Activated naive CD8-positive, alpha-beta T cell (primary cell): ENCODE measurements at regions not wholly inside any gene's neighbourhood (a gene's known extent, or its start where the extent isn't known, plus 50 kb on each side); places are given as distances from the start of the nearest gene placed in this dataset.

Source experiments
- H3K27ac Mint-ChIP-seq: one replicate; pipeline ENCODE4 v1.8.0; 2021; ENCODE audit warnings: mixed read lengths
- H3K27me3 Mint-ChIP-seq: one replicate; pipeline ENCODE4 v1.8.0; 2021; ENCODE audit warnings: mixed read lengths
- H3K36me3 Mint-ChIP-seq: one replicate; pipeline ENCODE4 v1.8.0; 2021; ENCODE audit warnings: mixed read lengths
- H3K4me1 Mint-ChIP-seq: one replicate; pipeline ENCODE4 v1.8.0; 2021; ENCODE audit warnings: low read depth, mixed read lengths
- H3K4me3 Mint-ChIP-seq: one replicate; pipeline ENCODE4 v1.8.0; 2021; ENCODE audit warnings: mild to moderate bottlenecking, mixed read lengths
- H3K9me3 Mint-ChIP-seq: one replicate; pipeline ENCODE4 v1.8.0; 2021; ENCODE audit warnings: low read depth, mixed read lengths

DNA sequence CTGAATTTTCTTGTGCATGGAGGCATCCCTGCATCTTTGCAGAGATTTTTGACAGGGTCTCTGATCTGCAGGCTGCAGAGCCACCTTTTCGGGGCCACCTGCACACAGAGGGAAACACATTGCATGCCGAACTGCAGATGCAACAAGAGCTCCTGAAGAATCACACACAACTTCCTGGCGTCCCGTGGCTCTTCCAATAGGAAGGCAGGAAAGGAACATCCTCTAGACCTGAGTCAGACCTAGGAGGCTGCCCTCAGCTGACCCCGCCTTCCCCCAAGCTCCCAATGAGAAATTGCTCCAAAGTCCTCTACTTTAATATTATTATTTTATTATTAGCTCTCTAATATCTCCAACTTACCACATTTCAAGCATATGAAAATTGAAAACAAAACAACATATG is 213.2 kb upstream of the ARRDC4 start:
- Mint-ChIP-seq H3K27me3 (peaks cover 3% of the 10 kb centered on the region), H3K4me1 (no peaks in the 10 kb centered on the region), H3K4me3 (no peak overlapping the region), H3K9me3 (no peaks in the 10 kb centered on the region), H3K27ac (no peak overlapping the region), H3K36me3 (no peaks in the 10 kb centered on the region)

DNA sequence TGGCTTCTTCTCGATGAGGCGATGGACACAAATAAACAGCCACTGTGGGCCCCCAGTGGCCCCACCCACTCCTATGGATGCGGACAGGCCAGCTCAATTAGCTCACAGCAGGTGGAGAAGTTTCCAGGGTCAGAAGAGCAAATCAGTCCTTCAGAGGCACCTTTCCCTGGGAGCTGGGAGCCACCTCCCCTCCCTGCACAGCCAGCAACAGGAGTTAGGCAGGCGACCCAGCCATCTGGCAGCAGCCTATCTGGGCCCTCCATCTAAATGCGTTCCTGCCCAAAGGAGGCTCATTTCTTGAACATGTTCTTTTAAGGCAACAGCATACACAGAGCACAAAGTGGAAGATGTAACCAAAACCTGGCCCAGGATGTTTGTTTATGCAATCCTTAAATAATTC is 211.9 kb upstream of the ARRDC4 start:
- Mint-ChIP-seq H3K4me3 (no peak overlapping the region), H3K4me1 (no peaks in the 10 kb centered on the region), H3K27me3 (peaks cover 3% of the 10 kb centered on the region), H3K9me3 (no peaks in the 10 kb centered on the region), H3K36me3 (no peaks in the 10 kb centered on the region), H3K27ac (no peak overlapping the region)

DNA sequence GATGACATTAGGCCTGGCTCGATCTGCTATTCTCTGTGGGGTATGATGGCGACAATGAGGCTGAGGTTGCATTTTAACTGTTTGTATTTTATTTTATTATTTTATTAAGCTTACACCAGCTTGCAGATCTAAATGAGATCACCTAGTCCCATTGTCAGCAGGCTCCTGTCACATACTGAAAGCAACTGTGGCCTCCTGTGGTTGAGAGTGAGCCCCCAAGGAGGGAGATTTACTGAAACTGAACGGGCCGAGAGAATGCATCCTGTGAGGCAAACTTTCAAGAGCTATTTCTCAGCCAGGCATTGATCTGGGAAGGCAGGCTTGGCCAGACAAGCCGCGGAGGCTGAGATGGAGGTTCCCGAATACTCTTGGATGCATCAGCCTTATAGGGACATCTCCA is 210.4 kb upstream of the ARRDC4 start:
- Mint-ChIP-seq H3K4me1 (no peaks in the 10 kb centered on the region), H3K27ac (no peak overlapping the region), H3K27me3 (peaks cover 3% of the 10 kb centered on the region), H3K9me3 (no peaks in the 10 kb centered on the region), H3K4me3 (no peak overlapping the region), H3K36me3 (no peaks in the 10 kb centered on the region)

DNA sequence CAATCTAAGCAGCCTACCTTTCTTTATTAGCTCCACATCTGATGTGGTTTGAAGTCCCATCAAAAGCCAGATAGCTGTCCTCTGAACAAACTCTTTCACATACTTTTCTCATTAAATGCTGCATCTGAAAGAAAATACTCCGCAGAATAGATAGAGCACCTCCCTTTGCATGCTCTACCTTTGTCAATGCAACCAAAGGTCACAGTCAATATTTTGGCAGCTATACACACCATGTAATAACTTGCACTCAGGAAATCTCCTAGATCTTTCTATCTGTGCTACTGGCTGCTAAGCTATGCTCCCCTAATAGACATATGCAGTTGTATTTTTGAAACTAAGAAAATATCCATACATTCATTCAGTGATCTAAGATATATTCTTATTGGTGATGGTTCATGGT is 204.8 kb upstream of the ARRDC4 start:
- Mint-ChIP-seq H3K36me3 (no peaks in the 10 kb centered on the region), H3K27ac (no peak overlapping the region), H3K9me3 (no peaks in the 10 kb centered on the region), H3K4me3 (no peak overlapping the region), H3K27me3 (peaks cover 5% of the 10 kb centered on the region), H3K4me1 (no peaks in the 10 kb centered on the region)

DNA sequence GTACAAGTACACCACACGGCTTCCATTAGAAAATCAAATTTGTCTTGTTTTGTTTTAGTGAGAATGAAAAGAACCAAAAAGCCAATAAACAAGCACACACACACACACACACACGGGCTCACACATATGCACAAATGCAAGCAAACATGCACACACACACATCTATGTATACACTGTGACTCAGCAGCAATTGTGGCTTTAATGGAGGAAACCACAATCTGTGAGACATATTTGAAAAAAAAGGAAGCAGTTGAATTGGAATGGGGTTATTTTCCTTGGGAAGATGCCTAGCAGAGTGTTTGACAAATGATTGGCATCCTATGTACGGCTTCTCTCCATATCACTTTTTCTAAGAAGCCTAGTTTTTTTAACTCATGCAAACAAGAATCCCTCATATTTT is 201.1 kb upstream of the ARRDC4 start:
- no peak overlapping the region for H3K4me3 Mint-ChIP-seq
- H3K9me3 Mint-ChIP-seq: no peaks in the 10 kb centered on the region
- H3K4me1 Mint-ChIP-seq: no peaks in the 10 kb centered on the region
- peaks cover 5% of the 10 kb centered on the region for H3K27me3 Mint-ChIP-seq
- no peaks in the 10 kb centered on the region for H3K36me3 Mint-ChIP-seq
- H3K27ac Mint-ChIP-seq: no peak overlapping the region

DNA sequence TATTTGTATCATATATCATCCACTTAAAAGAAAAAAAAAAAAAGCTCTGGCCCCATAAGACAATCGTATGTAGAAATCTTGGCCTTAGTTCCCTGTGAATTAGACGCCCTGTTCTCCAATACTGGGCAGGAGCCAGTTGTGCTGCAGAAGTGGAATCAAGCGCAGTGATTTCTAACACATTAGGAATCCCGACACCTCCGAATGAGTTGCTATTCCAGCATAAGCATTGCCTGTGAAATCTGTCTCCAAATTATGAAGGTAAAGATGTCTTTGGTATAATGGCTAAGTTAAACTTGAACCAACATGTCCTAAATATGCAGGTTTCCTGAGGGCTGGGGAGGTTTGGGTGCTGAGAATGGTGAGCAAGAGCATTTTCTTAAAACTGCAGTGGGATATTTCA is 199.4 kb upstream of the ARRDC4 start:
- Mint-ChIP-seq H3K36me3 (no peaks in the 10 kb centered on the region), H3K27ac (no peak overlapping the region), H3K4me3 (no peak overlapping the region), H3K4me1 (no peaks in the 10 kb centered on the region), H3K27me3 (peaks cover 6% of the 10 kb centered on the region), H3K9me3 (no peaks in the 10 kb centered on the region)

DNA sequence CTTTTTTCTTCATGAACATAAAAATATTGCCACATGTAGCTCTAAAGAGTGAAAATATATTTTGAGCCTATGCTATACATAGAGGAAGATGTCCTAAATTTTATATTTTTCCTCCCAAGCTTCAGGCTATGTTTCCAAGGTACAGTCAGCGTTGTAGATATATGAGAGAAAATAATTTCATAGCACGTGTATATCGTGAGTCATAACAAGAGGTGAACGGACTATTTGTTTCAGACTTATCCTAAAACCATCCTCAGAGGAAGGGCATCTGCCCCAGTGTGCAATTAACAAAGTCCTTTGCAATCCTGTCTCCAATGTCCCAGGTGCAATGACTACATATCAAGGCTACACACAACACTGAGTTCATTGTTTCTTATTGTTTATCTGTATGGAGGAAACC is 177.3 kb upstream of the ARRDC4 start:
- Mint-ChIP-seq H3K4me3 (no peak overlapping the region), H3K4me1 (no peaks in the 10 kb centered on the region), H3K27ac (no peak overlapping the region), H3K27me3 (no peaks in the 10 kb centered on the region), H3K36me3 (no peaks in the 10 kb centered on the region), H3K9me3 (no peaks in the 10 kb centered on the region)

DNA sequence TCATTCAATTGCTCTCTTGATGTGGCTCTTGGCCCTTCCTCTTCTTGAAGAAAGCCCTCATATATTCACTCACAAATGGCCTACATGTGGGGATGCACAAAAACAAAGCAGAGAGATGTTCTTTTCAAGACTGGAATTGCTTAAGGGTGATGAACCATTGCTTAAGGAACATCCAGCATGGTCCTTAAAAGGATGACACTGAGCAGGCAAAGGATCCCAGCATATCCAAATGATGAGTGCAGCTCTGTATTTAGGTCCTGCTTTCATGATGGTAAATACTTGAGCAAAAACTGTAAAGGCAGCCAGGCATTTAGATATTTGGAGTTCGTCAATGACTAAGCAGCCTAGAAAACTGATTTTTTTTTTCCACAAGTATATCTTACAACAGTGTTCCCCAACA is 173.8 kb upstream of the ARRDC4 start:
- Mint-ChIP-seq H3K4me1 (no peaks in the 10 kb centered on the region), H3K27me3 (peaks cover 1% of the 10 kb centered on the region), H3K4me3 (no peak overlapping the region), H3K36me3 (no peaks in the 10 kb centered on the region), H3K9me3 (no peaks in the 10 kb centered on the region), H3K27ac (no peak overlapping the region)

DNA sequence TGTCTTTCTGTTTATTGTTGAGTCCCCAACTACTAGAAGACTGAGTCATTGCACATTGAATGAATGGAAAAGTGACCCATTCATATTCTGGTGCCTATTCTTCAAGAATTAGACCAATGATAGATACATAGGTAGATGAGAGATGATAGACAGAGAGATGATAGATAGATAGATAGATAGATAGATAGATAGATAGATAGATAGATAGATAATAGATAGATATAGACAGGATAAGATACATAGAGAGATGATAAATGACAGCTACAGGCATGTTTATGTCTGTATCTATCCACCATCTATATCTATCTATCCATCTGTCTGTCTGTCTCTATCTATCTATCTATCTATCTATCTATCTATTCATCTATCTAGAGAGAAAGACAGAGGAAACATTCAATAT is 170.3 kb upstream of the ARRDC4 start:
- peaks cover 1% of the 10 kb centered on the region for H3K27me3 Mint-ChIP-seq
- H3K4me3 Mint-ChIP-seq: no peak overlapping the region
- H3K36me3 Mint-ChIP-seq: no peaks in the 10 kb centered on the region
- H3K9me3 Mint-ChIP-seq: no peaks in the 10 kb centered on the region
- H3K4me1 Mint-ChIP-seq: no peaks in the 10 kb centered on the region
- no peak overlapping the region for H3K27ac Mint-ChIP-seq

DNA sequence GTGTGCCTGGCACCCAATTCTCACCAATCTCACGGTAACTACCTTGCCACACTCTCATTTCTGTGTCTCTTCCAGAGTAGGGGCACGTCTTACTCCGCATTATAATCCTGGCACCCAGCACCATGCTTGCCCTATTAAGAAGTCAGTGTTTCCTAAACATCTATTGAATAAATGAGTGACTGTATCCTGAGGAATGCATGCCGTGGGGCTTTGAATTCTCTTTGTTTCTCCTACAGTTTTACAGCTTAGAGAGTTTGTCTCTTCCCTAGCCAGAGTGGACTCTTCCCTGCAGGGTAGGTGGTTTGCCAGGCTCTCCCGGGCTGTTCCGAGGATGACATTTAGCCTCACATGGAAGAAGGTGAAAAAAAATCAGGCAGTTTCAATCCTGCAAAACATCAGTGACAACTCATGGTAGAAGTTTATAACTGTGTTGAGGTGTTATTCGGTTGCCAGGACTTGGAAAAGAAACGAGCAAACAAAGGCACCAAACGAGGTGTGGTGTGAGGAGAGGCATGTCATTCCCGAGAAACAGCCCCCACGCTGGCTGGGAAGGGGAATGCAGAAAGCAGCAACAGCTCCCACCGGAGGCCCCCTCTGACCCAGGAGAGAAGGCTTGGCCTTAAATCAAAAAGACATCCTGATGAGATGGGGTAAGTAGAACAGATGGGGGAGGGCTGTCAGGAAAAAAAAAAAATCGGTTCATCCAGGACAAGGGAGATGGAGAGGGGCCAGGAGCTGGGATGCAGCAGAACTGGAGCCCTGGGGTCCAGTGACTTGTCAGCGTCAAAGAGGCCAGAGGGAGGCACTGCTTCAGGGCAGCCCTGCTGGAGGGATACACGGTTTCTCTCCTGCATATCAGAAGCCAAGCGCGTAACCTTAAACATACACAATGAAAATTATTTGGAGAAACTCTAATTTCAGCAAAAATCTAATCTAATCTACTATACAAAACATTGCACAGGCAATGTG is 168.4 kb upstream of the ARRDC4 start:
- no peak overlapping the region for H3K27ac Mint-ChIP-seq
- H3K9me3 Mint-ChIP-seq: no peaks in the 10 kb centered on the region
- peaks cover 1% of the 10 kb centered on the region for H3K27me3 Mint-ChIP-seq
- no peaks in the 10 kb centered on the region for H3K4me1 Mint-ChIP-seq
- no peak overlapping the region for H3K4me3 Mint-ChIP-seq
- H3K36me3 Mint-ChIP-seq: no peaks in the 10 kb centered on the region

DNA sequence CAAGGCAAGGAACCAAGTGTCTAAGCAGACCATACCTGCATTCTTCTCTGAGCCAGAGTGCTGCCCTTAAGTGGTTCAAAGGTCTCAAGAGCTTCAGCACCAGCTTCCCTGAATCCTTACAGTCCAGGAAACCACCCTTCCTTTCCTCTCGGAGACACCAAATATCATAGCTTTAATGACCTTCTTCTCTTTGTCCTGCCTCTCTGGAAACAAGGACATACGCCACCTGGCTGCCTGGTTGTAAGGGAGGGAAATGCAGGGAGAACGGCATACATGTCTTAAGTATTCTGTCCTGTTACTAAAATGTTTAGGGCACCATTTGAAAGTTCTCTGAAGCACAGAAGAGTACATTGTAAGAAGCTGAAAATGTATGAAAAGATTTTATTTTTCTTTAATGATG is 155.6 kb upstream of the ARRDC4 start:
- Mint-ChIP-seq H3K27ac (no peak overlapping the region), H3K36me3 (no peaks in the 10 kb centered on the region), H3K9me3 (no peaks in the 10 kb centered on the region), H3K4me1 (no peaks in the 10 kb centered on the region), H3K27me3 (peaks cover 1% of the 10 kb centered on the region), H3K4me3 (no peak overlapping the region)

DNA sequence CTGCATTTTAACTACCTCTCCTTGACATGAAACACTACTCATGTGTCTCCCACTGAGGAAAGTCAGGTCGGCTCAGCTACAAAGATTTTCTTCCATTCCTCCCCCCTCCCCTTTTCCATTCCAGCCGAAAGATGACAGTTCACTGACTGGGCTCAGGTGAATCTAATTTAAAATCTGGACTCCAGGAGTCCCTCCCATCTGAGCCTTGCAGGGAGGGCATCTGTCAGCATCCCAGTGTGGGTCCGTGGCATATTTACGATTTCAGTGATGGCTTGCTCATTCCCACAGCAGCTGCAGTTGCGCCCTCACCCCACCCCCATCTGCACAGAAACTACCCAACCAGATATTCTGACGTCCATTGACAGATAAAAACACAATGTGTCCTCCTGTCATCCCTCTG is 153.7 kb upstream of the ARRDC4 start:
- no peaks in the 10 kb centered on the region for H3K36me3 Mint-ChIP-seq
- H3K4me3 Mint-ChIP-seq: no peak overlapping the region
- H3K27me3 Mint-ChIP-seq: peaks cover 1% of the 10 kb centered on the region
- H3K27ac Mint-ChIP-seq: no peak overlapping the region
- no peaks in the 10 kb centered on the region for H3K9me3 Mint-ChIP-seq
- H3K4me1 Mint-ChIP-seq: no peaks in the 10 kb centered on the region

DNA sequence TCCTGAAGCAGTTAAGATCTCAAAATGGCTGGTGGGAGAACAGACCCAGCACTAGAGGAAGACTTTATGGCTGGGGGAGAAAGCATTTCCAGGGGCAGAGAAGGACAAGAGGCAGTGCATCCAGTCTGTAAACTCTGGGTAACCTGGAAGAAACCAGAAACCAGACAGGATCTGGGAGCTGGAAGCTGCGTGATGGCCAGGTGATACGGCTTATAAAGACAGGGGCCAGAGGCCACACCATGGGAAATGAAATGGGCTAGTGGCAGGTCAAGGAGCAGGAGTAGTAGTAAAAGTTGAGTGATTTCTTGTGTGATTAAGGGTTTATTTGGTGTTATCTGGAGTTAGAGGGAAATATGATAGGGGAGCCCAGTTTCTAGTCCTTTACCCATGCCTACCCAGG is 144.7 kb upstream of the ARRDC4 start:
- no peaks in the 10 kb centered on the region for H3K4me1 Mint-ChIP-seq
- H3K27ac Mint-ChIP-seq: no peak overlapping the region
- peaks cover 8% of the 10 kb centered on the region for H3K27me3 Mint-ChIP-seq
- no peak overlapping the region for H3K4me3 Mint-ChIP-seq
- no peaks in the 10 kb centered on the region for H3K9me3 Mint-ChIP-seq
- H3K36me3 Mint-ChIP-seq: no peaks in the 10 kb centered on the region

DNA sequence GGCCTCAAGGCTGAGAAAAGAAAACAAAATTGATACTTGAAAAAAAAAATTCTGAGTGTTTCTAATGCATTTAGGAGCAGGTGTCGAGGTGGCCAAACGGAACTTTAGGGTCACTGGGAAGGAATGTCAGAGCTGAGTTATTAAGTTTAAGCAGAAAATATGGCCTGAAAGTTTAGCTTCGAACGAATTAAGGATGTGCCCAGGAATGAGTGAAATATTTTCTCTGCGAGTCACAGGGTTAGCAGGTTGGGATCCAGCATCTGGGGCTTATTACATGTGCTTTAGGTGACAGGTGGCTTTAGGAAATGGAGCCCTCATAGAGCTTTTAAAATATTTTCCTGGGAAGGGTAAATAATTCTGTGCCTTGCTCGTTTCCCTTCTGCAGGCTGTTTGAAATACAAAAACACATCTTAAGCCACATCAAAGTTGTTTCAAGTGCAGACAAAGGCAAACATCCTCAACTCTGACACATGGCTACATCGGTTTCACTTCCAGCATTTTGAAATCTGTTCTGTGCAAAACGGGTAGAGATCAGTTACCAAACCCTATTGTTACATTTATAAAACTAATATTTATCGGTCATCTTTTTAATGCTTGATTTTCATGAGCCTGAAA is 143.1 kb upstream of the ARRDC4 start:
- Mint-ChIP-seq H3K4me3 (no peak overlapping the region), H3K4me1 (no peaks in the 10 kb centered on the region), H3K9me3 (no peaks in the 10 kb centered on the region), H3K36me3 (no peaks in the 10 kb centered on the region), H3K27ac (no peak overlapping the region), H3K27me3 (peaks cover 8% of the 10 kb centered on the region)

DNA sequence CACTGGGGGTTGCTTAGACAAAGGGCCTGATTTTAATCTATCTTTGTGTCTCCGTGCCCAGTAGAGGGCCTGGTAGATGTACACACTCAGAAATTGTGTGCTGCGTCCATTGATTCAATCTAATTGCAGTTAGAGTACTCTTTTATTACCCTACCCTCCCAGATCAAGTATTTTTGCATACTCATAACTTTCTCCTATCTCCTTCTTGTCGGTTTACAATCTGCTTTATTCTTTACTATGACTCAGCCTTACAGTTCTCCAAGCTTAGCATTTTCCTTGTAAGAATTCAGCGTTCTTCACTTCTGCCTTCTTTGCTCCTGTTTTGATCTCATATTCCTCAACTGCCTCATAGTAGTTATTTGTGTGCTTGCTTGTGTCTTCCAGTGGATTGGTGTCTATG is 124.5 kb upstream of the ARRDC4 start:
- Mint-ChIP-seq H3K27me3 (peaks cover 3% of the 10 kb centered on the region), H3K27ac (no peak overlapping the region), H3K4me3 (no peak overlapping the region), H3K36me3 (no peaks in the 10 kb centered on the region), H3K9me3 (peaks cover 5% of the 10 kb centered on the region), H3K4me1 (no peaks in the 10 kb centered on the region)

DNA sequence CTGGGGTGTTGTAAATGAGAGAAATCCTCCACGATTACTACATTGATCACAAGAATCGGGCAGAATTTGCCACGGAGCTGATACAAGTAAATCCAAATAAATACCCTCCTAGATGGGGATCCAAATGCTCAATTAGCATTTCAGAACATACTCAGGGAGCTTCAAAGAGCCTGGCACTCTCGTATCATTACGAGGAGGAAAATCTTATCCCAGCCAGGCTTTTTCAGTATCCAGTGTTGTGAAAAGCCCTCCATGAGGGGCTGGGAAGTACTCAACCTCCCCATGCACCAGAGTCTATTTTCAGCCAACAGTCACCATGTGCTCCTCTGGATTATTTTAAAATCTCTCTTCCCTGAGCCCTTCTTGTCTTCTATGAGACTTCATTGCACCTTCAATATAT is 122.6 kb upstream of the ARRDC4 start:
- Mint-ChIP-seq H3K27ac (no peak overlapping the region), H3K36me3 (no peaks in the 10 kb centered on the region), H3K4me1 (no peaks in the 10 kb centered on the region), H3K27me3 (no peaks in the 10 kb centered on the region), H3K9me3 (no peaks in the 10 kb centered on the region), H3K4me3 (no peak overlapping the region)
